ENCODE measurements at regions not wholly inside any gene's neighbourhood (a gene's known extent, or its start where the extent isn't known, plus 50 kb on each side); places are given as distances from the start of the nearest gene placed in this dataset.

- intact Hi-C loops (cut with DNase I) = no loop called here
- DNase-seq (ENCODE audit: low spot score) = no peak
- no peak overlapping the region for H3K4me3 ChIP-seq
- no peaks in the 10 kb centered on the region for H3K36me3 ChIP-seq
- TF ChIP-seq POLR2AphosphoS5 (IDR thresholded peaks at IDR 0.05) (no peak), CTCF (IDR thresholded peaks at IDR 0.05) (no peak), POLR2A (IDR thresholded peaks at IDR 0.05) (no peak)
- H3K4me1 ChIP-seq (replicated peaks) = no peaks in the 10 kb centered on the region
- no peak overlapping the region for H3K27ac ChIP-seq
- H3K27me3 ChIP-seq (replicated peaks; ENCODE audit: insufficient read depth) = no peaks in the 10 kb centered on the region
- no peaks in the 10 kb centered on the region for H3K9me3 ChIP-seq
Measured at GRCh38 chr9:99726758-99727157, 94.9 kb upstream of the NR4A3 start.

GRCh38 chr9:99730062-99730461, 91.6 kb upstream of the NR4A3 start:
- Histone ChIP-seq H3K9me3 (no peaks in the 10 kb centered on the region), H3K4me3 (no peak overlapping the region), H3K36me3 (no peaks in the 10 kb centered on the region), H3K27me3 (replicated peaks; ENCODE audit: insufficient read depth) (no peaks in the 10 kb centered on the region), H3K4me1 (replicated peaks) (no peaks in the 10 kb centered on the region), H3K27ac (no peak overlapping the region)
- intact Hi-C loops (cut with DNase I) = no loop called here
- no peak for TF ChIP-seq CTCF (IDR thresholded peaks at IDR 0.05)
- TF ChIP-seq POLR2A (IDR thresholded peaks at IDR 0.05) = no peak
- TF ChIP-seq POLR2AphosphoS5 (IDR thresholded peaks at IDR 0.05) = no peak
- DNase-seq (ENCODE audit: low spot score) = no peak
- WGBS = 83% methylated on average over 2 of the region's 2 CpGs

GRCh38 chr9:99731950-99732349, 89.7 kb upstream of the NR4A3 start:
- TF ChIP-seq POLR2AphosphoS5 (IDR thresholded peaks at IDR 0.05) = no peak
- no peak for TF ChIP-seq CTCF (IDR thresholded peaks at IDR 0.05)
- TF ChIP-seq POLR2A (IDR thresholded peaks at IDR 0.05) = no peak
- DNase-seq (ENCODE audit: low spot score) = no peak
- 88% methylated on average over 2 of the region's 2 CpGs for WGBS
- Histone ChIP-seq H3K9me3 (no peaks in the 10 kb centered on the region), H3K4me1 (replicated peaks) (no peaks in the 10 kb centered on the region), H3K4me3 (no peak overlapping the region), H3K36me3 (no peaks in the 10 kb centered on the region), H3K27ac (no peak overlapping the region), H3K27me3 (replicated peaks; ENCODE audit: insufficient read depth) (no peaks in the 10 kb centered on the region)
- intact Hi-C loops (cut with DNase I) = no loop called here

- 53% methylated on average over 5 of the region's 5 CpGs for WGBS
- intact Hi-C loops (cut with DNase I) = no loop called here
- Histone ChIP-seq H3K4me3 (no peak overlapping the region), H3K4me1 (replicated peaks) (no peaks in the 10 kb centered on the region), H3K27ac (no peak overlapping the region), H3K27me3 (replicated peaks; ENCODE audit: insufficient read depth) (no peaks in the 10 kb centered on the region), H3K9me3 (no peaks in the 10 kb centered on the region), H3K36me3 (no peaks in the 10 kb centered on the region)
- no peak for TF ChIP-seq POLR2AphosphoS5 (IDR thresholded peaks at IDR 0.05)
- TF ChIP-seq CTCF (IDR thresholded peaks at IDR 0.05) = no peak
- no peak for TF ChIP-seq POLR2A (IDR thresholded peaks at IDR 0.05)
- no peak for DNase-seq (ENCODE audit: low spot score)
Measured at GRCh38 chr9:99732715-99733114, 89.0 kb upstream of the NR4A3 start.

- Histone ChIP-seq H3K9me3 (no peaks in the 10 kb centered on the region), H3K36me3 (no peaks in the 10 kb centered on the region), H3K4me1 (replicated peaks) (no peaks in the 10 kb centered on the region), H3K27ac (no peak overlapping the region), H3K27me3 (replicated peaks; ENCODE audit: insufficient read depth) (no peaks in the 10 kb centered on the region), H3K4me3 (no peak overlapping the region)
- DNase-seq (ENCODE audit: low spot score) = no peak
- TF ChIP-seq POLR2A (IDR thresholded peaks at IDR 0.05) = no peak
- TF ChIP-seq POLR2AphosphoS5 (IDR thresholded peaks at IDR 0.05) = no peak
- TF ChIP-seq CTCF (IDR thresholded peaks at IDR 0.05) = no peak
- intact Hi-C loops (cut with DNase I) = no loop called here
- WGBS = 90% methylated on average over 2 of the region's 2 CpGs
Measured at GRCh38 chr9:99735041-99735440, 86.6 kb upstream of the NR4A3 start.
